ENCODE measurements at regions not wholly inside any gene's neighbourhood (a gene's known extent, or its start where the extent isn't known, plus 50 kb on each side); places are given as distances from the start of the nearest gene placed in this dataset.

DNA sequence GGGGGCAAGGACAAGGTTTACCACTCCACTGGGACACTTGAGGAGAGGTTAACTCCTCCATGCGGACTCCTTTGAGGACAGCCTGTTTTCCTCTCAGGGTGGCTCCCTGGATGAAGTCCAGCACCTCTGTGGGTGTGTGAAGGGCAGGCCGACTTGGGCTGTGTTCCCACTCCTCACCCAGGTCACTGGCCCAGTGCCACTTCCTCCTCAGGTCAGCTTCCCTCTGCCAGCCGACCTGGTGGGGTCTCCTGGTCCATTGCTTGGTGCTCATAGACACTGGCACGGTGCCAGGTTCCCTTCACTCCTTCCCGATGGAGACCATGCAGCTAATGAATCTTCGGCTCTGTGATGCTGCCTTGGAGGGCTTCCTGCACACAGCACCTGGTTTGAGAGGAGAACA, 146.4 kb upstream of the RTL1 start:
- Histone ChIP-seq H3K27me3 (no peaks in the 10 kb centered on the region), H3K9me3 (no peaks in the 10 kb centered on the region), H3K4me1 (no peaks in the 10 kb centered on the region), H3K36me3 (peaks cover 100% of the 10 kb centered on the region), H3K4me3 (ENCODE audit: low read depth, low read length) (no peak overlapping the region)
- no peak for TF ChIP-seq CTCF (IDR thresholded peaks at IDR 0.05; ENCODE audit: low read depth, low read length)
- DNase-seq, result no peak

- Histone ChIP-seq H3K27me3 (no peaks in the 10 kb centered on the region), H3K9me3 (no peaks in the 10 kb centered on the region), H3K4me3 (ENCODE audit: low read depth, low read length) (no peak overlapping the region), H3K4me1 (no peaks in the 10 kb centered on the region), H3K36me3 (peaks cover 100% of the 10 kb centered on the region)
- no peak for DNase-seq
- no peak for TF ChIP-seq CTCF (IDR thresholded peaks at IDR 0.05; ENCODE audit: low read depth, low read length)
Observed at GRCh38 chr14:101050901-101051490, 147.5 kb upstream of the RTL1 start.

DNA sequence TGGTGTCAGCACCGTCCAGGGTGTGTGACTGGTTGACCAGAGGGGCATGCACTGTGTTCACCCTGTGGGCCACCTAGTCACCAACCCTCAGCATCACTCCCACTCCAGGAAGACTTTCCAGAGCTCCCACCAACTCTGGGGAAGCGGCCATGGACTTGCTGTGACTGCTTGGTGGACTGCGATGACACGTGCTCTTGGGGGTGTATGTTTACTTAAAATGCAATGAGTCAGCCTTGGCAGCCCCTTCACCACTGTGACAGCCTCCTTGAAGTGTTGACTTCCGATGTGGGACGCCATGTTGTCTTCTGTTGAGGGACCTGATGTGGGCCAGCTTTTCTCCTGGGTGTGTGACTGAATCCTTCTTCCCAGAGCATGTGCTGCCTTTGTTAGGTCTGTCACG, 151.1 kb upstream of the RTL1 start:
- Histone ChIP-seq H3K4me3 (ENCODE audit: low read depth, low read length) (no peak overlapping the region), H3K36me3 (peaks cover 89% of the 10 kb centered on the region), H3K4me1 (no peaks in the 10 kb centered on the region), H3K9me3 (no peaks in the 10 kb centered on the region), H3K27me3 (no peaks in the 10 kb centered on the region)
- TF ChIP-seq CTCF (IDR thresholded peaks at IDR 0.05; ENCODE audit: low read depth, low read length), result no peak
- no peak for DNase-seq

- Histone ChIP-seq H3K4me3 (ENCODE audit: low read depth, low read length) (no peak overlapping the region), H3K9me3 (no peaks in the 10 kb centered on the region), H3K4me1 (no peaks in the 10 kb centered on the region), H3K27me3 (no peaks in the 10 kb centered on the region), H3K36me3 (peaks cover 89% of the 10 kb centered on the region)
- no peak for TF ChIP-seq CTCF (IDR thresholded peaks at IDR 0.05; ENCODE audit: low read depth, low read length)
- no peak for DNase-seq
Observed at GRCh38 chr14:101055106-101055662, 151.7 kb upstream of the RTL1 start.

GRCh38 chr14:101055776-101056374, 152.4 kb upstream of the RTL1 start:
- no peaks in the 10 kb centered on the region for H3K27me3 ChIP-seq
- H3K9me3 ChIP-seq, result no peaks in the 10 kb centered on the region
- H3K36me3 ChIP-seq, result peaks cover 89% of the 10 kb centered on the region
- DNase-seq, result no peak
- TF ChIP-seq CTCF (IDR thresholded peaks at IDR 0.05; ENCODE audit: low read depth, low read length), result no peak
- no peak overlapping the region for H3K4me3 ChIP-seq (ENCODE audit: low read depth, low read length)
- H3K4me1 ChIP-seq, result no peaks in the 10 kb centered on the region

DNA sequence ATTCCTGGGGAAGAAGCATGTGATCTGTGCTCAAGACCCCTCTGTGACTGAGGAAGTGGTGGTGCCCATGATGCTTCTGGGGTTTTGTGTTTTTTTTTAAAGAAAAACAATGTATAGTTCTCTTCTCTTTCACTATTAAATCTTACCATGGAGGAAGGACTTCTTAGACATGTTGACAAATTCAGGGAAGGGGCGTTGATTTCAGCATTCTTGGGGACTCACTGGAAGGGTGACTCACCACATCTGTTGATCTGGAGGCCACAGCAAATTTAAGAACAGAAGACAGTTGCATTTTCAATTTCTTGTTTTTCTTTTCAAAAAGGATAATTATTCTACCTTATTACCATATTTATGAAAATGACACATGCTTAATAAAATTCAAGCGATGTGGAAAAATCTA, 152.9 kb upstream of the RTL1 start:
- H3K36me3 ChIP-seq, result peaks cover 89% of the 10 kb centered on the region
- no peak for DNase-seq
- H3K4me1 ChIP-seq, result no peaks in the 10 kb centered on the region
- H3K9me3 ChIP-seq, result no peaks in the 10 kb centered on the region
- TF ChIP-seq CTCF (IDR thresholded peaks at IDR 0.05; ENCODE audit: low read depth, low read length), result no peak
- H3K27me3 ChIP-seq, result no peaks in the 10 kb centered on the region
- H3K4me3 ChIP-seq (ENCODE audit: low read depth, low read length), result no peak overlapping the region

Data from BE2C (cell line).